ENCODE measurements at regions not wholly inside any gene's neighbourhood (a gene's known extent, or its start where the extent isn't known, plus 50 kb on each side); places are given as distances from the start of the nearest gene placed in this dataset.
"Not testable (repeated sequence)": the region's sequence is repeated elsewhere in the genome, so short reads cannot be mapped to it uniquely, and the experiment has no call there.

GRCh38 chr3:152677491-152677890 is 157.4 kb upstream of the P2RY1 start:
- DNase-seq (ENCODE audit: low spot score): no peak
- TF ChIP-seq, protein P1, sequence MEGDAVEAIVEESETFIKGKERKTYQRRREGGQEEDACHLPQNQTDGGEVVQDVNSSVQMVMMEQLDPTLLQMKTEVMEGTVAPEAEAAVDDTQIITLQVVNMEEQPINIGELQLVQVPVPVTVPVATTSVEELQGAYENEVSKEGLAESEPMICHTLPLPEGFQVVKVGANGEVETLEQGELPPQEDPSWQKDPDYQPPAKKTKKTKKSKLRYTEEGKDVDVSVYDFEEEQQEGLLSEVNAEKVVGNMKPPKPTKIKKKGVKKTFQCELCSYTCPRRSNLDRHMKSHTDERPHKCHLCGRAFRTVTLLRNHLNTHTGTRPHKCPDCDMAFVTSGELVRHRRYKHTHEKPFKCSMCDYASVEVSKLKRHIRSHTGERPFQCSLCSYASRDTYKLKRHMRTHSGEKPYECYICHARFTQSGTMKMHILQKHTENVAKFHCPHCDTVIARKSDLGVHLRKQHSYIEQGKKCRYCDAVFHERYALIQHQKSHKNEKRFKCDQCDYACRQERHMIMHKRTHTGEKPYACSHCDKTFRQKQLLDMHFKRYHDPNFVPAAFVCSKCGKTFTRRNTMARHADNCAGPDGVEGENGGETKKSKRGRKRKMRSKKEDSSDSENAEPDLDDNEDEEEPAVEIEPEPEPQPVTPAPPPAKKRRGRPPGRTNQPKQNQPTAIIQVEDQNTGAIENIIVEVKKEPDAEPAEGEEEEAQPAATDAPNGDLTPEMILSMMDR (IDR thresholded peaks at IDR 0.05; ENCODE audit: extremely low read depth, missing control alignments): no peak

- TF ChIP-seq, protein P1 (IDR thresholded peaks at IDR 0.05; ENCODE audit: extremely low read depth, missing control alignments): no peak
- DNase-seq (ENCODE audit: low spot score): no peak
Observed at GRCh38 chr3:152682477-152682876, 152.5 kb upstream of the P2RY1 start.

DNA sequence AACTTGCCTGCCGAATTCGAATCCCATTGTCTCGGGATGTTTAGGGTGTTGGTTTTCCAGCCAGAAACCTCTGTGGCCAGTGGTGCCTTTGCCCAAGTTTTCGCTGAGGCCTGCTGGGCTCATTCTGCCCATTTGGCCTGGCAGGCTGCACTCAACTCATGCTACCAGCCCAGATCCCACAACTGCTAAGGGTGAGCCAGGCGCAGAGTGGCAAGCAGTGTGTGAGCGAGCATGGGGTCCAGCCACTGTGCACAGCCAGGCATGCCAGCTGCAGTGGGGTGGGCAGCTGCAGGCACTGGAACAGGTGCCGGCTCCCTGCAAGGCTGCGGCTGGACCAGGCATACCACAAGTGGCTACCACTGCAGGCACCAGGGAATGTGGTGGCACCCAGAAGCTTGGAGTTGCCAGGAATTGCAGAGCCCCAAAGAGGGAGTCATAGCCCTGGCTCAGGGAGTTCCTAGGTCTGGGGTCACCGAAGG is 151.4 kb upstream of the P2RY1 start:
- TF ChIP-seq, protein P1 (IDR thresholded peaks at IDR 0.05; ENCODE audit: extremely low read depth, missing control alignments): no peak
- no peak for DNase-seq (ENCODE audit: low spot score)

- DNase-seq (ENCODE audit: low spot score): no peak
Observed at GRCh38 chr3:152684279-152684678, 150.7 kb upstream of the P2RY1 start.

GRCh38 chr3:152688313-152688712 is 146.6 kb upstream of the P2RY1 start:
- DNase-seq (ENCODE audit: low spot score): no peak
- TF ChIP-seq, protein P1 (IDR thresholded peaks at IDR 0.05; ENCODE audit: extremely low read depth, missing control alignments): no peak

More at GRCh38 chr3:152684279-152684678, 150.7 kb upstream of the P2RY1 start:
- TF ChIP-seq, protein P1 (IDR thresholded peaks at IDR 0.05; ENCODE audit: extremely low read depth, missing control alignments): no peak

- not testable (repeated sequence) for DNase-seq (ENCODE audit: low spot score)
Observed at GRCh38 chr3:152692326-152692725, 142.6 kb upstream of the P2RY1 start.

- not testable (repeated sequence) for DNase-seq (ENCODE audit: low spot score)
Observed at GRCh38 chr3:152693521-152694250, 141.2 kb upstream of the P2RY1 start.

GRCh38 chr3:152695840-152696239 is 139.1 kb upstream of the P2RY1 start:
- DNase-seq (ENCODE audit: low spot score): no peak
- TF ChIP-seq, protein P1 (IDR thresholded peaks at IDR 0.05; ENCODE audit: extremely low read depth, missing control alignments): no peak

Measured in GM20000 (cell line).